Ishikawa (cell line): ENCODE measurements at regions not wholly inside any gene's neighbourhood (a gene's known extent, or its start where the extent isn't known, plus 50 kb on each side); places are given as distances from the start of the nearest gene placed in this dataset.

Experiments used
- EP300 ChIP-seq: IDR thresholded peaks from 2 replicates; pipeline ENCODE4 v1.6.1; 2012; ENCODE audit warnings: borderline replicate concordance
- RAD21 ChIP-seq: IDR thresholded peaks from 2 replicates; pipeline ENCODE4 v1.6.1; 2012; ENCODE audit warnings: low read depth
- TAF1 ChIP-seq: IDR thresholded peaks from 2 replicates; pipeline ENCODE4 v1.6.1; 2012; ENCODE audit warnings: low read depth, mild to moderate bottlenecking
- ZBTB7A ChIP-seq: IDR thresholded peaks from 2 replicates; pipeline ENCODE4 v1.6.1; 2012; ENCODE audit warnings: low read depth
- TF ChIP-seq, protein P1 (sequence below): IDR thresholded peaks from 2 replicates; pipeline ENCODE4 v1.6.1; 2012; ENCODE audit warnings: low read depth, mild to moderate bottlenecking

GRCh38 chr10:47152861-47153349 is 147.1 kb upstream of the GDF10 start:
- TF ChIP-seq RAD21, result peak; percentile 15; the same call in 1 of the 2 replicates
- TF ChIP-seq TAF1, result no peak
- TF ChIP-seq ZBTB7A, result no peak
- TF ChIP-seq EP300, result no peak
- TF ChIP-seq, protein P1, sequence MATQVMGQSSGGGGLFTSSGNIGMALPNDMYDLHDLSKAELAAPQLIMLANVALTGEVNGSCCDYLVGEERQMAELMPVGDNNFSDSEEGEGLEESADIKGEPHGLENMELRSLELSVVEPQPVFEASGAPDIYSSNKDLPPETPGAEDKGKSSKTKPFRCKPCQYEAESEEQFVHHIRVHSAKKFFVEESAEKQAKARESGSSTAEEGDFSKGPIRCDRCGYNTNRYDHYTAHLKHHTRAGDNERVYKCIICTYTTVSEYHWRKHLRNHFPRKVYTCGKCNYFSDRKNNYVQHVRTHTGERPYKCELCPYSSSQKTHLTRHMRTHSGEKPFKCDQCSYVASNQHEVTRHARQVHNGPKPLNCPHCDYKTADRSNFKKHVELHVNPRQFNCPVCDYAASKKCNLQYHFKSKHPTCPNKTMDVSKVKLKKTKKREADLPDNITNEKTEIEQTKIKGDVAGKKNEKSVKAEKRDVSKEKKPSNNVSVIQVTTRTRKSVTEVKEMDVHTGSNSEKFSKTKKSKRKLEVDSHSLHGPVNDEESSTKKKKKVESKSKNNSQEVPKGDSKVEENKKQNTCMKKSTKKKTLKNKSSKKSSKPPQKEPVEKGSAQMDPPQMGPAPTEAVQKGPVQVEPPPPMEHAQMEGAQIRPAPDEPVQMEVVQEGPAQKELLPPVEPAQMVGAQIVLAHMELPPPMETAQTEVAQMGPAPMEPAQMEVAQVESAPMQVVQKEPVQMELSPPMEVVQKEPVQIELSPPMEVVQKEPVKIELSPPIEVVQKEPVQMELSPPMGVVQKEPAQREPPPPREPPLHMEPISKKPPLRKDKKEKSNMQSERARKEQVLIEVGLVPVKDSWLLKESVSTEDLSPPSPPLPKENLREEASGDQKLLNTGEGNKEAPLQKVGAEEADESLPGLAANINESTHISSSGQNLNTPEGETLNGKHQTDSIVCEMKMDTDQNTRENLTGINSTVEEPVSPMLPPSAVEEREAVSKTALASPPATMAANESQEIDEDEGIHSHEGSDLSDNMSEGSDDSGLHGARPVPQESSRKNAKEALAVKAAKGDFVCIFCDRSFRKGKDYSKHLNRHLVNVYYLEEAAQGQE, result no peak
